GM19035 (cell line): ENCODE measurements at regions not wholly inside any gene's neighbourhood (a gene's known extent, or its start where the extent isn't known, plus 50 kb on each side); places are given as distances from the start of the nearest gene placed in this dataset.
A peak's percentile ranks its signal among the peaks of the same experiment; 100 is the strongest.
"Not testable (repeated sequence)": the region's sequence is repeated elsewhere in the genome, so short reads cannot be mapped to it uniquely, and the experiment has no call there.

Experiments
- ATAC-seq: cut with Tn5 transposase; IDR thresholded peaks from one replicate; pipeline ENCODE4 v1.9.1; 2021; ENCODE audit not compliant: unreplicated experiment

GRCh38 chr13:50468849-50469669 lies 374.4 kb downstream of the DLEU7 start:
- ATAC-seq, result no peak

- not testable (repeated sequence) for ATAC-seq
Observed at GRCh38 chr13:50473050-50473449, 370.4 kb downstream of the DLEU7 start.

- no peak for ATAC-seq
Observed at GRCh38 chr13:50474088-50474662, 369.3 kb downstream of the DLEU7 start.

- no peak for ATAC-seq
Observed at GRCh38 chr13:50476577-50477285, 366.8 kb downstream of the DLEU7 start.

GRCh38 chr13:50481936-50482335 lies 361.6 kb downstream of the DLEU7 start:
- no peak for ATAC-seq

GRCh38 chr13:50483416-50483815 lies 360.1 kb downstream of the DLEU7 start:
- ATAC-seq, result no peak

GRCh38 chr13:50484472-50485113 lies 358.9 kb downstream of the DLEU7 start:
- ATAC-seq, result no peak

- ATAC-seq, result no peak
Observed at GRCh38 chr13:50485979-50486935, 357.2 kb downstream of the DLEU7 start.

GRCh38 chr13:50493683-50494082 lies 349.8 kb downstream of the DLEU7 start:
- no peak for ATAC-seq

GRCh38 chr13:50494138-50494537 lies 349.4 kb downstream of the DLEU7 start:
- no peak for ATAC-seq

- ATAC-seq, result not testable (repeated sequence)
Observed at GRCh38 chr13:50503212-50503611, 340.3 kb downstream of the DLEU7 start.

- ATAC-seq, result no peak
Observed at GRCh38 chr13:50509167-50509566, 334.3 kb downstream of the DLEU7 start.

GRCh38 chr13:50509771-50510441 lies 333.6 kb downstream of the DLEU7 start:
- ATAC-seq, result no peak

GRCh38 chr13:50510885-50511545 lies 332.5 kb downstream of the DLEU7 start:
- not testable (repeated sequence) for ATAC-seq

GRCh38 chr13:50511877-50512341 lies 331.6 kb downstream of the DLEU7 start:
- peak; percentile 41 for ATAC-seq

- ATAC-seq, result peak; percentile 95
Observed at GRCh38 chr13:50512474-50513299, 330.8 kb downstream of the DLEU7 start.

- ATAC-seq, result no peak
Observed at GRCh38 chr13:50513300-50513877, 330.1 kb downstream of the DLEU7 start.

GRCh38 chr13:50514249-50514648 lies 329.2 kb downstream of the DLEU7 start:
- no peak for ATAC-seq
